ENCODE measurements at regions not wholly inside any gene's neighbourhood (a gene's known extent, or its start where the extent isn't known, plus 50 kb on each side); places are given as distances from the start of the nearest gene placed in this dataset.

DNA sequence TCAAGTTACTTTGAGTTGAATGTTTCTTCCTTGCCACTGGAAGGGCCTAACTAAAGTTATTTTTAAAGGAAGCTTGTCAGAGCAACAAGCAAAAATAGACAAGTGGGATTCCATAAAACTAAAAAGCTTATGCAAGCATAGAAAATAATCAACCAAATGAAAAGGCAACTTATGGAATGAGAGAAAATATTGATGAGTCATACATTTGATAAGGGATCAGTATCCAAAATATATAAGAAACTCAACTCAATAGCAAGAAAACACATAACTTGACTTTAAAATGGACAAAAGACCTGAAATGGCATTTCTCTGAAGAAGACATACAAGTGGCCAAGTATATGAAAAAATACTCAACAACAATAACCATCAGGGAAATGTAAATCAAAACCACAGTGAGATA is 264.5 kb upstream of the UBASH3B start:
- TF ChIP-seq ARNTL (CRISPR knock-in tag; IDR thresholded peaks at IDR 0.05; ENCODE audit: borderline replicate concordance, low read depth) (no peak), SNAI2 (CRISPR knock-in tag; IDR thresholded peaks at IDR 0.05) (no peak), PPARA (CRISPR knock-in tag; IDR thresholded peaks at IDR 0.05; ENCODE audit: borderline replicate concordance) (no peak), ZFP30 (CRISPR knock-in tag; IDR thresholded peaks at IDR 0.05) (no peak)
- TF ChIP-seq, protein P1, sequence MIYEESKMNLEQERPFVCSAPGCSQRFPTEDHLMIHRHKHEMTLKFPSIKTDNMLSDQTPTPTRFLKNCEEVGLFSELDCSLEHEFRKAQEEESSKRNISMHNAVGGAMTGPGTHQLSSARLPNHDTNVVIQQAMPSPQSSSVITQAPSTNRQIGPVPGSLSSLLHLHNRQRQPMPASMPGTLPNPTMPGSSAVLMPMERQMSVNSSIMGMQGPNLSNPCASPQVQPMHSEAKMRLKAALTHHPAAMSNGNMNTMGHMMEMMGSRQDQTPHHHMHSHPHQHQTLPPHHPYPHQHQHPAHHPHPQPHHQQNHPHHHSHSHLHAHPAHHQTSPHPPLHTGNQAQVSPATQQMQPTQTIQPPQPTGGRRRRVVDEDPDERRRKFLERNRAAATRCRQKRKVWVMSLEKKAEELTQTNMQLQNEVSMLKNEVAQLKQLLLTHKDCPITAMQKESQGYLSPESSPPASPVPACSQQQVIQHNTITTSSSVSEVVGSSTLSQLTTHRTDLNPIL (CRISPR knock-in tag; IDR thresholded peaks at IDR 0.05; ENCODE audit: low read depth), result no peak

Data from SK-N-SH treated with all-trans-retinoic acid at 6 μM for 48 hours (cell line).